CD4-positive, alpha-beta T cell treated with Interleukin-2 at 100 ng/mL for 4 hours (primary cell): ENCODE measurements at regions not wholly inside any gene's neighbourhood (a gene's known extent, or its start where the extent isn't known, plus 50 kb on each side); places are given as distances from the start of the nearest gene placed in this dataset.

Experiments
- DNase-seq: peaks from one replicate; pipeline ENCODE4 v3.0.0-alpha.2; 2020; ENCODE audit warnings: low spot score

DNA sequence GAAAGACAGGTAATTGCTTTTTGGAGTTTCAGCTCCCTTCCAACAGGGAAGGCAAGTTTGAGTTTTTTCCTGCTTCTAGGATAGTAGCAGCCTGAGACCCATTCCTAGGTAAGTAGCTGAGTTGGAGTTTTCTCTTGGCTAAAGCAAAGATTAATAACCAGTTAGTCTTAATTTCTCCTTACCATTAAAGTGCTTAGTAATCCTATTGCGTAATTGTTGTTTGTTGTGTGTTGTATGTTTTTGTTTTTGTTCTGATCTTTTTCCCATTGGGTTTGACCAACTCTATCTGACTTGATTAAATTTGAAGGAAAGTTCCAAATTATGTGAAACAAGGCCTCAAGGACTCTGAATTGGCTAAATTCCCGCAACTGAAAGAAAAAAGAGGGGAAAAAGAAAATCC is 83.5 kb downstream of the TBX22 start:
- DNase-seq = no peak

- DNase-seq = no peak
Observed at GRCh38 chrX:80120335-80120734, 105.8 kb downstream of the TBX22 start.

DNA sequence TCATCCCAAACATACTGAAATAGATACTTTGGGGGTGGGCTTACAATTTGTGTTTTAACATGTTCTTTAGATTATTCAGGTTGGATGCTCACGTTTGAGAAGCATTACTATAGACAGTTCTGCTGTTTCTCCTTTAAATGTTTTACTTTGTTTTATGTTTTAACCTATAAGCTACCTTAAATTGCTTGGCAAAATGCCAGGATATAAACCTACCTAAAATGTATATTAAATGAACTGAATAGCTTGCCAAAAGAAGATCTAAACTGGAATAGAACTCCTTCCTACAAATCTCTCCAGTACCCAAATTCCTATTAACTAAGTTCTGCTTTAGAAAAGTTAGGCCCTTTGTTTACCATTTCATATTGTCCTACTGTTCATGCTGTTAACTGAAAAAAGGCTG is 124.4 kb downstream of the TBX22 start:
- no peak for DNase-seq

- DNase-seq = no peak
Observed at GRCh38 chrX:80139564-80139963, 125.0 kb downstream of the TBX22 start.

GRCh38 chrX:80170581-80170980 is 156.0 kb downstream of the TBX22 start:
- no peak for DNase-seq

GRCh38 chrX:80173261-80173660 is 158.7 kb downstream of the TBX22 start:
- no peak for DNase-seq

DNA sequence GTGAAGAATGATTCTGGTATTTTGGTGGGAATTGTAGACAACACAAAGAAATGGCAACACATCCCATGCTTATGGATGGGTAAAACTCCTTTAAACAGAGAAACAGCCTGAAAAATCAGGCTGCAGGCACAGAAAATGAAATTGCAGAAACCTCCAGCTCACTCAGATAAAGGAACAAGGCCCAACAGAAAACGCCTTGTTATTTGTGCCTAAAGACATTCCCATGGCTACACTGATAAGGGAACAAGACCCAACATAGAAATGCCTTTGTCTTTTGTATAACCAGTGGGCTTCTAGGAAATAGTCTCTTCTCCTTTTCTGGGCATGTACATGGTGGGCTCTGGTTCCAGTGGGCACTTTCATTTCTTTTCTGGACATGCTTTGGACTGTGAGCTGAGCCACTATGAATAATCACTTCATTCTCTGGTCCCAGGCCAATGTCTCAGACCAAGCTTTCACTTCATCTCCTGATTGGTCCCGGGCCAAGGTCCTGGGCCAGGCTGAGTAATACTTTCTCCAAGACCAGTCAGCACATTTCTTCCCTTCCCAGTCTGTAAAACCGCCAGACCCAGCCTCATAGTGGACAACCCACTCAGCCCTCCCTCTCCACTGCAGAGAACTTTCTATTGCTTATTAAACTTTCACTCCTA is 160.5 kb downstream of the TBX22 start:
- DNase-seq = no peak

DNA sequence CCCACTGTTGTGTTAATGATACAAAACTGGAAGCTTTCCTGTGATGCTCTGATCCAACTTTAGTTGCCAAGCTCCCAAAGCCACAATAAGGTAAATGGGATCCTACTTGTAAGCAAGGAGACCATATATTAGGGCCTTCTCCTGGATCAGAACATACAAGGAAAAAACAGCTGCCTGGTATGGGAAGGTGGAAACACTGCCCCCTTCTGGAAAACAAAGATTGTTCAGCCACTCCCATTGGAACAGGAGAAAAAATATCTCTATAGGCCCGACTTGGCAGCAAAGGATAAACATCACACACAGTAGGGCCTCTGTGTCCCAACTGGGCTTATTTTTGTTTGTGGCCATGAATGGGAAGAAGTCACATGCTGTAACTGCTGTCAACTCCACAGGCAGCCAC is 166.5 kb downstream of the TBX22 start:
- no peak for DNase-seq

DNA sequence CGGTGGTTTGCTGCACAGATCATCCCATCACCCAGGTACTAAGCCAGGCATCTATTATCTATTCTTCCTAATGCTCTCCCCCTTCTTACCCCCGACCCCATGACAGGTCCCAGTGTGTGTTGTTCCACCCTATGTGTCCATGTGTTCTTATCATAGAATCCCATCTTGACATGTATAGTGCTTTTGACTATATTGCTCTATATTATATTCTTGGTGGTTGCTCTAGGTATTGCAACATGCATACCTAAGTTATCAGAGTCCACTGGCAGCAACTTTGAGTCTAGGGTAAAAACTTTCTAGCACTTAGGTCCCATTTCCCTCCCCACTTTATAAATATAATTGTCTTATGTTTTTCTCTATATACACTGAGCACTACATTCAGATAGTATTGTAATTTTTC is 170.3 kb downstream of the TBX22 start:
- no peak for DNase-seq

DNA sequence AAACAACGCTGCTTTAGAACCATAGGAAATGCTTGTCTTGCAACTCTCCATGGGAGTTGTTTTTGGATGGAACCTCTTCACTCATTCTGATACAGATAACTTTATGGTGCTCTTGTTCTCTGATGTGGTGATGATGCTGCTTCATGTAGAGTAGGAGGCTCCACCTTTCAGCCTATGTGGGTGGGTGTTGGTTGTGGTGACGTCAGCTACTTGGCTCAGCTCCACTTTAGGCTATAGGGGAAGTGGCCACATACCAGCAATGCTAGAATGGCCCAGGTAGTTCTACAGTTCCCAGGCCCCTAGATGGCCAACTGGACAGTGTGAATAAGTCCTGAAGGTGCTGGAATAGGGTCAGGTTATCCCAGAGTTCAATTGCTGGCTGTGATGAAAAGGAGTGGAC is 192.1 kb downstream of the TBX22 start:
- no peak for DNase-seq

DNA sequence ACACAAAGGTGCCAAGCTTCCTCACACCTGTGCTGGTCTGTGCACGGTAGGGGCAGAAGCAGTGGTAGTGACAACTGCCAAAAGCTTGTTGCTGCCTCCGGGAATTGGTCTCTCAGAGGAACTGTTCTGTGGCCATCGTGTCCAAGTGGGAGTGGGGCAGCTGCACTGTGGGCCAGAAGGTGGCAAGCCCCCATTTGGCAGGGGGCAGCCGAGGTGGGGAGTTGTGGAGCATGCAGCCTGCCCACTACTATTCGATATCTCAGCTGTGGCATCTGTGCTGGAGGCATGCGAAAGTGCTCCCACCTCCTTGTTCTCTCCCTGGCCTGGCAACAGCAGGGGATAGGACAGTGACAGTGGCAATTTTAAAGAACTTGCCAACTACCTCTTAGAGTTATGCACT is 192.8 kb downstream of the TBX22 start:
- no peak for DNase-seq

DNA sequence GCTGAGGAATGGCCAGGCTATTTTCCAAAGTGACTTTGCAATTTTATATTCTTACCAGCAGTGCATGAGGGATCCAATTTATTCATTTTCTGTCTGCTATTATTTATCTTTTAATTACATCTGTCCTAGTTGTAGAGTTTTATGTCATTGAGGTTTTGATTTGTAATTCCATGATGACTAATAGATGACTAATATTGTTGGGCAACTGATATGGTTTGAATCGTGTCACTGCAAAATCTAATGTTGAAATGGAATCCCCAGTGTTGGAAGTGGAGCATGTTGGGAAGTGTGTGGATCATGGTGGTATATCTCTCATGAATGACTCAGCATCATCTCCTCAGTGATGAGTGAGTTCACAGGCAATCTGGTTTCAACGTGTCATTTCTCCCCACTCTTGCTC is 201.5 kb downstream of the TBX22 start:
- no peak for DNase-seq

- DNase-seq = no peak
Observed at GRCh38 chrX:80223982-80224579, 196.2 kb upstream of the TENT5D start.

DNA sequence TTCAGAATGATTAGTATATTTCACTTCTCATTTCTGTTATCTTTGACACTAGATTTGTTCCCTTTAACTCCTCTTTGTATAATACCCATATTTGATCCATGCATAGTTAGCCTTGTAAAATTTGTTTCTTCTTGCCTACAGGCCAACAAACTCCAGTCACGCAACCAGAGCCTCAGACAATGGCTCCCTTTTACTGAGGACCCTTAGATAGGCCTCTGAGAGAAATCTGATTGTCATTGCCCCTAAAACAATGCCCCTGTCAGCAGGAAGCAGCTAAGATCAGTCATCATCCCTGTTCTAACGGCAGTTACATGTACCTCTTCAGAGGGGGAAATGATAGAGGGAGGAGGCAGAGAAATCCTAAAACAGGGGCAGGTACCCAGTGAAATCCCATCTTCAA is 190.6 kb upstream of the TENT5D start:
- no peak for DNase-seq

DNA sequence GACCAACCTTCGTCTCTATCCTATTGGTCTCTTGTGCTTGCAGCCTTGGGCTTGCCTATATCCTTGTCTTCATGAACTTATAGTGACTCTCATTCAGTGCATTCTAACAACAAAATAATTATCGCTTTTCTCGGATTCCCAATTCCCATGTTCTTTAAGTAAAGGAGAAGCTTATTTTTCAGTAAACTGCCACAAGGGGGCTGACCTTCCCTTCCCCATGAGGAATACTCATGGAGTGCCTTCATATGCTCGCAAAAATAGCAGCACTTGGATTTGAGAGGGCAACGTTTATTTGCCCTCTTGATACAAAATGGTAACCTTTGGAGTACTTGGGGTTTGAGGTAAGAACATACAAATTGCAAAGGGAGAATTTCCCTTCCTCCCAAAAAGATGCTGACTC is 183.2 kb upstream of the TENT5D start:
- no peak for DNase-seq

- no peak for DNase-seq
Observed at GRCh38 chrX:80246271-80246670, 174.0 kb upstream of the TENT5D start.

DNA sequence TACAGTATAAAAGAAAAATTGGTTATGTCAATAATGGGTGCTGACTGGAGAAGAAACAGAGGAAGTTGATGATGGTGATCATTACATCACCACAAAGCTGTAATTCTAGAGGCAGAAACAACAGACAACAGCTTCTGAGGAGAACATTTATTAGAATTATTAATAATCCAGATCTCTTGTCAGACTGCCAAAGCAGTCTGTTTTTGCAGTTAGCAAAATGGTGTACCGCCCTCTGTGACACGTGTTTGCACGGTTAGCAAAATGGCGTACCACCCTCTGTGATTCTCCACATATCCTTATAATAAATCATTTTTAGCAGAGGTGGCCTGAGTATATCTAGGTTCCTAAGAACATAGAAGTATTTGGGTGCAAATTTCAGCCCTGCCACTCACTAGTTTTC is 154.0 kb upstream of the TENT5D start:
- DNase-seq = no peak

GRCh38 chrX:80266979-80267378 is 153.3 kb upstream of the TENT5D start:
- no peak for DNase-seq

GRCh38 chrX:80267790-80268189 is 152.5 kb upstream of the TENT5D start:
- DNase-seq = no peak

GRCh38 chrX:80282535-80282934 is 137.7 kb upstream of the TENT5D start:
- no peak for DNase-seq

GRCh38 chrX:80285131-80285773 is 135.0 kb upstream of the TENT5D start:
- DNase-seq = peak; percentile 0

DNA sequence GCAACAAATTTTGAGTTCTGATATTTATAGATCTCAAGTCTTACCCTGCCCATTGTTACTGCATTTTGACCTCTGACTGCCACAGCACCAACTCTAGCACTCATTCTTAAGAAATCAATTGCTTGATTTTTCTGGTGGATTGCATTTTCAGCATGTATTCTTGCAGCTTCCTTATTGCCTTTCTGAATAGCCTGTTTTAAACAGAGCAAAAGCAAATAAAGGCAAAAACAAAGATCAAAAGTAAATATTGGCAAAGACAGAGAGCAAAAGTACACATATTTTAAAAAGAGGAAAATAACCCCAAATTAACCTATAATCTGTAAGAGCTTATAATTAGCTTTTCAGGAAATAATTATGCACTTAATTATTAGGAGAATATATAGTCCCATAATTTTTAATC is 129.4 kb upstream of the TENT5D start:
- DNase-seq = no peak

DNA sequence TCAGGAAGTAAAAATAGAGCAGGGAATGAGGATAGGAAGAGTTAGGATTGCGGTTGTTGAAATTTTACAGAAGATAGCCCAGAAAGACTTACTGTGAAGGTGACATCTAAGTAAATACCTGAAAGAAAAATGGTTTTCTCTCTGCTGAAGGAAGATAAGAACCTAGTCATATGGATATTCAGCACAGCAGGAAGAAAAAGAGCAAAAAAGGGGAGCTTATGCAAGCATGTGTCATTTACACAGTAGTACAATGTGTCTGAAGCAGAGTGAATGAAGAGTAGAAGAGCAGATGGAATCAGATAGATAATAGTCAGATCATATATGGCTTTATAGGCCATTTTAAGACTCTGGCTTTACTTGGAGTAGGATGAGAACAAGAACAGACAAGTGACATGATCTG is 126.9 kb upstream of the TENT5D start:
- DNase-seq = no peak

- no peak for DNase-seq
Observed at GRCh38 chrX:80306007-80306406, 114.2 kb upstream of the TENT5D start.
